Prostate gland (tissue), 2 donors: ENCODE measurements at regions not wholly inside any gene's neighbourhood (a gene's known extent, or its start where the extent isn't known, plus 50 kb on each side); places are given as distances from the start of the nearest gene placed in this dataset.

Experiments
- CTCF ChIP-seq, 4 experiments: fragments of 200-600 bp in 2 of 4; fragments of 450-650 bp in 2 of 4; sonication (generic) in 2 of 4; IDR thresholded peaks; 1 replicate in 3 of 4; 2 replicates in 1 of 4; pipeline ENCODE4 v1.5.1; 2016 to 2019; ENCODE audit warnings: antibody characterized with exemption in 4 of 4, mild to moderate bottlenecking in 2 of 4, moderate library complexity in 2 of 4
- POLR2A ChIP-seq: fragments of 450-650 bp; IDR thresholded peaks from one replicate; pipeline ENCODE4 v1.6.1; 2016; ENCODE audit warnings: antibody characterized with exemption, mild to moderate bottlenecking
- POLR2AphosphoS5 ChIP-seq: sonication (generic); formaldehyde crosslinking; IDR thresholded peaks from one replicate; pipeline ENCODE4 v1.6.1; 2017; ENCODE audit warnings: antibody characterized with exemption

GRCh38 chr1:190679983-190680382, 202.3 kb upstream of the BRINP3 start:
- TF ChIP-seq CTCF (IDR thresholded peaks at IDR 0.05) (no peak), POLR2A (no peak), POLR2AphosphoS5 (no peak)
